ENCODE measurements at regions not wholly inside any gene's neighbourhood (a gene's known extent, or its start where the extent isn't known, plus 50 kb on each side); places are given as distances from the start of the nearest gene placed in this dataset.

DNA sequence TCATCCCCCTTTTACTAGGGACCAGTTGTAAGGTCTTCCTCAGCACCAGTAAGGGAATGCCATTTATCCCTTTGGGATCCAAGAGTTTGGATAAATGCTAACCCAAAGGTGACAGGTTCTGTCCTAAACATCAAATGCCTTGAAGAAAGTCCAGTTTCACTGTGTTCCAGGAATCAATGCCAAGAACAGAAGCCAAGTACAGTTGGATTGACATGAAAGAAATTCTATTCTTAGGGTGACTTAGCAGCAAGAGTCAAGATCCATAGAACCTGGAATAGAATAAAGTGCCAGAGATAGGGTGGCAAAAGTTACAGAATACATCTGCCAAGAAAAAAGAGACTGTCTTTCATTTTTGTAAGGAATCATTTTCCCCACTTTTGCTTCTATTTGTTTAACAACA lies 94.9 kb upstream of the ADAMTS5 start:
- Histone ChIP-seq H2AFZ (no peak overlapping the region), H3K79me2 (ENCODE audit: insufficient read depth) (no peaks in the 10 kb centered on the region), H3K9me2 (ENCODE audit: insufficient read depth) (peaks cover 6% of the 10 kb centered on the region; the same call in 1 of the 2 replicates), H4K20me1 (ENCODE audit: insufficient read depth) (no peaks in the 10 kb centered on the region), H3K27me3 (replicated peaks; ENCODE audit: insufficient read depth) (no peaks in the 10 kb centered on the region), H3K9ac (no peak overlapping the region), H3K4me3 (no peak overlapping the region), H3K4me2 (ENCODE audit: unreplicated experiment) (no peak overlapping the region), H3K4me1 (ENCODE audit: insufficient read depth) (peaks cover 10% of the 10 kb centered on the region), H3K36me3 (ENCODE audit: low read depth) (no peaks in the 10 kb centered on the region), H3K27ac (no peak overlapping the region), H3K9me3 (ENCODE audit: low read depth) (no peaks in the 10 kb centered on the region), H3F3A (ENCODE audit: insufficient read depth) (peaks cover 5% of the 10 kb centered on the region; the same call in 1 of the 2 replicates)
- no peak for TF ChIP-seq EZH2phosphoT487 (IDR thresholded peaks at IDR 0.05; ENCODE audit: insufficient read depth, low read depth)
- TF ChIP-seq EZH2 (IDR thresholded peaks at IDR 0.05; ENCODE audit: insufficient read depth, poor library complexity, severe bottlenecking), result no peak
- in situ Hi-C loops (cut with MboI), result no loop called here
- DNase-seq, result no peak

DNA sequence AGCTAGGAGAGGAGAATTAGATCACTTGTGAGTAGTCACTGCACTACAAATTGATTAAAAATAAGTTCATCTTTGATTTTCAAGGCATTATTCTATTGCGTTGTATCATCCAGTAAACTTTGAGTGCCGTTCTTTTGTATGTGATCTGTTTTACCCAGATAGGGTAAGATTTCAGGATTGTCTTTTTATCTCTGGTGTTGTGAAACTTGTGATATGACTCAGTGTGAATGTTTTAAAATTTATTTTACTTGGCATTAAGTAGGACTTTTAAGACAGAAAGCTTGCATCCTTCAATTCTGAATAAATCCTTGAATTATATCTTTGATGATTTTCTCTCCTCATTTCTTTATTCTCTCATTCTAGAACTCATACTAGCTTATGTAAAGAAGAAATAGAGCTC lies 93.3 kb upstream of the ADAMTS5 start:
- peak; percentile 28 for DNase-seq
- H3K9me3 ChIP-seq (ENCODE audit: low read depth), result no peaks in the 10 kb centered on the region

DNA sequence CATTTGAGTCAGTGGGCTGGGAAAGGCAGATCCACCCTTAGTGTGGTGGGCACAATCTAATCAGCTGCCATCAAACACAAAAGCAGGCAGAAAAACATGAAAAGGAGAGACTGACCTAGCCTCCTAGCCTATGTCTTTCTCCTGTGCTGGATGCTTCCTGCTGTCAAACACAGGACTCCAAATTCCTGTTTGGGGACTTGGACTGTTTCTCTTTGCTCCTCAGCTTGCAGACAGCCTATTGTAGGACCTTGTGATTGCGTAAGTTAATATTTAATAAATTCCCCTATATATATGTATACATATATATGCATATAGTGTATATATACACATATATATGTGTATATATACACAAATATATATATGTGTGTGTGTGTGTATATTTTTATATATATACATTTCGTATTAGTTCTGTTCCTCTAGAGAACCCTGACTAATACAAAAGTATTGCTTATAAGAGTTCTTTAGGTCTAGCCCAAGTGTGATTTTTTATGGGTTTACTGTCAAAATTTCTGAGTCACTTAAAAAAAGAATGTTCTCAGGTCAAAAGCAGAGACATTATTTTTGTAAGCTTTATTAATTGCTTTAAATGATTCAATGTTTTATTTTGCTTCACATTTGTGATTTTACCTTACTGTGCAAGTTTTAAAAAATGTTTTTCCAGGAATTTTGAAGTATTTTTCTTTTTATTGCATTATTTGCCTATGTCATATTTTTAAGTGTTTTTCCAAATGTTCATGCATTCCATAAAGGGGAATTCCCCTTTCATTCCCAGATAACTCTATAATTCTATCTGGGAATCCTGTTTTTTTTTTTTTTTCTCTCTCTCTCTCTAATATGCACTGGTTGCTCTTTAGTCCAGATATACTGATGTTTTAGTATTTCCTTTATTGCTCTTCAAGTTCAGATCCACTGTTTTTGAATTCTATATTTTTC lies 92.1 kb upstream of the ADAMTS5 start:
- TF ChIP-seq EZH2 (IDR thresholded peaks at IDR 0.05; ENCODE audit: insufficient read depth, poor library complexity, severe bottlenecking), result no peak
- TF ChIP-seq EZH2phosphoT487 (IDR thresholded peaks at IDR 0.05; ENCODE audit: insufficient read depth, low read depth), result no peak
- peak; percentile 12 for DNase-seq
- H3K9me2 ChIP-seq (ENCODE audit: insufficient read depth), result no peaks in the 10 kb centered on the region
- peaks cover 5% of the 10 kb centered on the region; the same call in 1 of the 2 replicates for H3F3A ChIP-seq (ENCODE audit: insufficient read depth)
- H3K4me1 ChIP-seq (ENCODE audit: insufficient read depth), result peaks cover 10% of the 10 kb centered on the region
- H3K27me3 ChIP-seq (replicated peaks; ENCODE audit: insufficient read depth), result no peaks in the 10 kb centered on the region
- no peak overlapping the region for H2AFZ ChIP-seq
- no peak overlapping the region for H3K27ac ChIP-seq
- no peak overlapping the region for H3K4me3 ChIP-seq
- no peak overlapping the region for H3K4me2 ChIP-seq (ENCODE audit: unreplicated experiment)
- in situ Hi-C loops (cut with MboI), result no loop called here
- no peaks in the 10 kb centered on the region for H3K9me3 ChIP-seq (ENCODE audit: low read depth)
- no peak overlapping the region for H3K9ac ChIP-seq
- H3K36me3 ChIP-seq (ENCODE audit: low read depth), result no peaks in the 10 kb centered on the region
- H3K79me2 ChIP-seq (ENCODE audit: insufficient read depth), result no peaks in the 10 kb centered on the region
- H4K20me1 ChIP-seq (ENCODE audit: insufficient read depth), result no peaks in the 10 kb centered on the region
- 81 to 95% methylated on average over 2 of the region's 2 CpGs for WGBS, 2 experiments (ENCODE audit: low coverage in 1 of 2, low lambda C conversion rate in 2 of 2, missing lambda C conversion rate in 2 of 2)

More for the DNA sequence above, 93.3 kb upstream of the ADAMTS5 start:
- TF ChIP-seq EZH2 (IDR thresholded peaks at IDR 0.05; ENCODE audit: insufficient read depth, poor library complexity, severe bottlenecking), result no peak
- TF ChIP-seq EZH2phosphoT487 (IDR thresholded peaks at IDR 0.05; ENCODE audit: insufficient read depth, low read depth), result no peak
- Histone ChIP-seq H4K20me1 (ENCODE audit: insufficient read depth) (no peaks in the 10 kb centered on the region), H3K9ac (no peak overlapping the region), H3K27ac (no peak overlapping the region), H3F3A (ENCODE audit: insufficient read depth) (peaks cover 5% of the 10 kb centered on the region; the same call in 1 of the 2 replicates), H3K4me3 (no peak overlapping the region), H3K79me2 (ENCODE audit: insufficient read depth) (no peaks in the 10 kb centered on the region), H3K27me3 (replicated peaks; ENCODE audit: insufficient read depth) (no peaks in the 10 kb centered on the region), H3K36me3 (ENCODE audit: low read depth) (no peaks in the 10 kb centered on the region), H3K4me1 (ENCODE audit: insufficient read depth) (peaks cover 10% of the 10 kb centered on the region), H2AFZ (no peak overlapping the region), H3K4me2 (ENCODE audit: unreplicated experiment) (peak overlapping the region; percentile 3), H3K9me2 (ENCODE audit: insufficient read depth) (no peaks in the 10 kb centered on the region)
- in situ Hi-C loops (cut with MboI), result no loop called here
- 74% methylated on average over 2 of the region's 2 CpGs for WGBS, 2 experiments (ENCODE audit: low coverage in 1 of 2, low lambda C conversion rate in 2 of 2, missing lambda C conversion rate in 2 of 2)

DNA sequence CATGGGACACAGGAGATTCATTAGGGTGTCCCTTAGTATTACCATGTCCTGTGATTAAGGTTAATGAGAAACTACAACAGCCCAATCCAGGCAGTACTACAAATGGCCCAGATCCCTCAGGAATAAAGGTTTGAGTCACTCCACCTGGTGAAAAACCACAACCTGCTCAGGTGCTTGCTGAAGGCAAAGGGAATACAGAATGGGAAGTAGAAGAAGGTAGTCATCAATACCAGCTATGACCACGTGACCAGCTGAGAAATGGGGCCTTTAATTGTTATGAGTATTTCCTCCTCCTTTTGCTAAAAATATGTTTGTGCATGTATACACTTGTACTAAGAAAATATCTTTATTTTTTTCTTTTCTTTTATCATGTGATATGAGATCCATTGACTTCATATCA lies 91.1 kb upstream of the ADAMTS5 start:
- H3K4me3 ChIP-seq, result no peak overlapping the region
- H2AFZ ChIP-seq, result no peak overlapping the region
- no peaks in the 10 kb centered on the region for H4K20me1 ChIP-seq (ENCODE audit: insufficient read depth)
- H3K9me3 ChIP-seq (ENCODE audit: low read depth), result no peaks in the 10 kb centered on the region
- H3K79me2 ChIP-seq (ENCODE audit: insufficient read depth), result no peaks in the 10 kb centered on the region
- peaks cover 10% of the 10 kb centered on the region for H3K4me1 ChIP-seq (ENCODE audit: insufficient read depth)
- H3K27ac ChIP-seq, result no peak overlapping the region
- H3K4me2 ChIP-seq (ENCODE audit: unreplicated experiment), result no peak overlapping the region
- DNase-seq, result no peak
- WGBS, 2 experiments (ENCODE audit: low coverage in 1 of 2, low lambda C conversion rate in 2 of 2, missing lambda C conversion rate in 2 of 2), result 91 to 100% methylated on average over 1 of the region's 1 CpG
- no peaks in the 10 kb centered on the region for H3K27me3 ChIP-seq (replicated peaks; ENCODE audit: insufficient read depth)
- H3K9me2 ChIP-seq (ENCODE audit: insufficient read depth), result no peaks in the 10 kb centered on the region
- H3F3A ChIP-seq (ENCODE audit: insufficient read depth), result peaks cover 5% of the 10 kb centered on the region; the same call in 1 of the 2 replicates
- H3K36me3 ChIP-seq (ENCODE audit: low read depth), result no peaks in the 10 kb centered on the region
- no peak for TF ChIP-seq EZH2 (IDR thresholded peaks at IDR 0.05; ENCODE audit: insufficient read depth, poor library complexity, severe bottlenecking)
- no peak for TF ChIP-seq EZH2phosphoT487 (IDR thresholded peaks at IDR 0.05; ENCODE audit: insufficient read depth, low read depth)
- in situ Hi-C loops (cut with MboI), result no loop called here
- no peak overlapping the region for H3K9ac ChIP-seq

Measured in GM23248 (cell line).